ENCODE measurements at regions not wholly inside any gene's neighbourhood (a gene's known extent, or its start where the extent isn't known, plus 50 kb on each side); places are given as distances from the start of the nearest gene placed in this dataset.
A peak's percentile ranks its signal among the peaks of the same experiment; 100 is the strongest.

GRCh38 chr3:14289590-14290461 lies 111.2 kb downstream of the LSM3 start:
- peak; percentile 97 for DNase-seq (ENCODE audit: low read depth)
- no peak for TF ChIP-seq CTCF (conservative IDR thresholded peaks at IDR 0.05; ENCODE audit: low read depth, low read length)
- no peak overlapping the region for H3K4me3 ChIP-seq (ENCODE audit: low read depth, low read length)

- peak; percentile 31 for DNase-seq (ENCODE audit: low read depth)
- TF ChIP-seq CTCF (conservative IDR thresholded peaks at IDR 0.05; ENCODE audit: low read depth, low read length), result no peak
Measured at GRCh38 chr3:14290631-14291385, 111.6 kb upstream of the SLC6A6 start.

GRCh38 chr3:14295037-14295436 lies 107.4 kb upstream of the SLC6A6 start:
- TF ChIP-seq CTCF (conservative IDR thresholded peaks at IDR 0.05; ENCODE audit: low read depth, low read length), result no peak
- no peak overlapping the region for H3K4me3 ChIP-seq (ENCODE audit: low read depth, low read length)
- no peak for DNase-seq (ENCODE audit: low read depth)

More at GRCh38 chr3:14290631-14291385, 111.6 kb upstream of the SLC6A6 start:
- H3K4me3 ChIP-seq (ENCODE audit: low read depth, low read length), result no peak overlapping the region

GRCh38 chr3:14295801-14296200 lies 106.6 kb upstream of the SLC6A6 start:
- no peak for TF ChIP-seq CTCF (conservative IDR thresholded peaks at IDR 0.05; ENCODE audit: low read depth, low read length)
- DNase-seq (ENCODE audit: low read depth), result no peak
- H3K4me3 ChIP-seq (ENCODE audit: low read depth, low read length), result no peak overlapping the region

- DNase-seq (ENCODE audit: low read depth), result no peak
- no peak for TF ChIP-seq CTCF (conservative IDR thresholded peaks at IDR 0.05; ENCODE audit: low read depth, low read length)
- H3K4me3 ChIP-seq (ENCODE audit: low read depth, low read length), result no peak overlapping the region
Measured at GRCh38 chr3:14297305-14297704, 105.1 kb upstream of the SLC6A6 start.

GRCh38 chr3:14297784-14298236 lies 104.6 kb upstream of the SLC6A6 start:
- no peak for TF ChIP-seq CTCF (conservative IDR thresholded peaks at IDR 0.05; ENCODE audit: low read depth, low read length)
- peak; percentile 30 for DNase-seq (ENCODE audit: low read depth)
- no peak overlapping the region for H3K4me3 ChIP-seq (ENCODE audit: low read depth, low read length)
